Gastroesophageal sphincter (tissue), 4 donors: ENCODE measurements at regions not wholly inside any gene's neighbourhood (a gene's known extent, or its start where the extent isn't known, plus 50 kb on each side); places are given as distances from the start of the nearest gene placed in this dataset.

Experiments used
- ATAC-seq: fragments of 150-250 bp; one replicate; pipeline ENCODE4 v1.9.1; 2016; ENCODE audit warnings: mild to moderate bottlenecking, moderate library complexity
- H3K27ac ChIP-seq, 4 donors: fragments of 200-600 bp; sonication (generic) in 3 of 4; 1 replicate in 3 of 4; 2 replicates in 1 of 4; pipeline ENCODE4 v1.5.1; 2016 to 2019
- H3K27me3 ChIP-seq: fragments of 200-600 bp; sonication (generic); one replicate; pipeline ENCODE4 v1.5.1; 2019
- H3K36me3 ChIP-seq, 2 donors: fragments of 200-600 bp; sonication (generic); one replicate each; pipeline ENCODE4 v1.5.1; 2019; ENCODE audit warnings: control low read depth in 1 of 2
- H3K4me1 ChIP-seq, 3 donors: fragments of 200-600 bp; sonication (generic); 1 replicate in 2 of 3; 2 replicates in 1 of 3; pipeline ENCODE4 v1.5.1; 2016 to 2019; ENCODE audit warnings: control low read depth in 2 of 3
- H3K4me3 ChIP-seq, 2 donors: fragments of 200-600 bp; sonication (generic); one replicate each; pipeline ENCODE4 v1.5.1; 2019; ENCODE audit warnings: mild to moderate bottlenecking in 1 of 2, moderate library complexity in 1 of 2
- H3K9me3 ChIP-seq, 3 donors: fragments of 200-600 bp; sonication (generic); one replicate each; pipeline ENCODE4 v1.5.1; 2017 to 2019; ENCODE audit warnings: control low read depth in 2 of 3
- CTCF ChIP-seq, 4 experiments: fragments of 200-600 bp in 2 of 4; fragments of 450-650 bp in 2 of 4; sonication (generic) in 1 of 4; IDR thresholded peaks; one replicate each; pipeline ENCODE4 v1.5.1; 2017 to 2019; ENCODE audit warnings: antibody characterized with exemption in 4 of 4, mild to moderate bottlenecking in 2 of 4, moderate library complexity in 2 of 4
- EP300 ChIP-seq: sonication (generic); formaldehyde crosslinking; IDR thresholded peaks from one replicate; pipeline ENCODE4 v1.6.1; 2017; ENCODE audit warnings: antibody characterized with exemption, mild to moderate bottlenecking
- POLR2A ChIP-seq, 2 donors: fragments of 450-650 bp; IDR thresholded peaks; one replicate each; pipeline ENCODE4 v1.6.1; 2017; ENCODE audit warnings: antibody characterized with exemption in 2 of 2, mild to moderate bottlenecking in 2 of 2, moderate library complexity in 1 of 2
- POLR2AphosphoS5 ChIP-seq: sonication (generic); formaldehyde crosslinking; IDR thresholded peaks from one replicate; pipeline ENCODE4 v1.6.1; 2017; ENCODE audit warnings: antibody characterized with exemption
- WGBS, 2 donors: methylation state at CpG; one replicate each; pipeline ENCODE4 v1.1.5; 2018; ENCODE audit warnings: low coverage in 1 of 2; 5-methylcytosine and 5-hydroxymethylcytosine counted together

DNA sequence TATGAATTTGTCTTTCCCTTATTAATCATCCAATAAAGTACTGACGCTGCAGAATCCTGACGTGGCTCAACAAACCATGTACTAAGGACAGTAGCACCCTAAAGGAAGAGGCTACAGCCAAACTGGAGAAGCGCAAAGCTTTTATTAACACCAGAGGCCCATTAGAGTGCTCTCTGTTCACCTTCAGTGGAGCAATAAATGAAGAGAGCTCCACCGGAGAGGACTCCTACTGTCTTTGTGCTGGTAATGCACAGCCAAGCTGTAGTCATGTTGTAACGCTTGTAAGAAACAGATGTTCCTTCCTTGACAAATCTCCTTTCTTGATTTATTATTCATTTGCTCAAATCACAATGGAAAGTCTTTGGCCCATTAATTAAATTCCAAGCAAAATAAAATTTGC is 220.7 kb upstream of the RRP15 start:
- no peak overlapping the region for H3K27ac ChIP-seq
- H3K4me1 ChIP-seq, result no peaks in the 10 kb centered on the region
- no peaks in the 10 kb centered on the region for H3K27me3 ChIP-seq
- no peak for ATAC-seq
- no peak overlapping the region for H3K4me3 ChIP-seq
- TF ChIP-seq POLR2A (IDR thresholded peaks at IDR 0.05) (no peak), POLR2AphosphoS5 (no peak), EP300 (no peak)
- H3K36me3 ChIP-seq, result no peaks in the 10 kb centered on the region
- H3K9me3 ChIP-seq, result no peaks in the 10 kb centered on the region
- 66 to 89% methylated on average over 5 of the region's 5 CpGs for WGBS, 2 donors

GRCh38 chr1:218066332-218066731 is 218.8 kb upstream of the RRP15 start:
- Histone ChIP-seq H3K9me3 (no peaks in the 10 kb centered on the region), H3K36me3 (no peaks in the 10 kb centered on the region), H3K27me3 (no peaks in the 10 kb centered on the region), H3K4me3 (no peak overlapping the region), H3K27ac (no peak overlapping the region), H3K4me1 (no peaks in the 10 kb centered on the region)
- 74 to 80% methylated on average over 3 of the region's 3 CpGs for WGBS, 2 donors
- TF ChIP-seq EP300, result no peak
- no peak for TF ChIP-seq POLR2AphosphoS5
- no peak for TF ChIP-seq POLR2A (IDR thresholded peaks at IDR 0.05)
- no peak for TF ChIP-seq CTCF (IDR thresholded peaks at IDR 0.05)
- ATAC-seq, result no peak

DNA sequence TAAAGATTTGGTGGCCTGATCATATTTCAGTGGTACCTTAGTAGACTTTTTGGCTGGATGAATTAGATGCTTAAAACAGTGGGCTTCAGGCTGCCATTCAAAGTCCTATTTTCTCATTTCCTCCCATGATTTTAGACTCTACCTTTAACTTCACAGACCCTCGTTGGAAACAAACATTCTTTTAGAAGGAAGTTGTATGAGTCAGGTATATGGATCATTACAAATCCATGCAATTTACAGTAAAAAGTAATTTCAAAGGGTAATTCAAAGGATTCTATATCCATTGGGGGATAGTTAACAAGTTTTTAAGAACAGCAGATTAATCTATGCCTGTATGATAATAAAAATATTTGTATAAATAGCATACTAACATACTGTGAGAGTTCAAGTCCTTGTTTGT is 216.9 kb upstream of the RRP15 start:
- Histone ChIP-seq H3K4me3 (no peak overlapping the region), H3K4me1 (no peaks in the 10 kb centered on the region), H3K9me3 (no peaks in the 10 kb centered on the region), H3K27me3 (no peaks in the 10 kb centered on the region), H3K36me3 (no peaks in the 10 kb centered on the region), H3K27ac (no peak overlapping the region)
- 53 to 75% methylated on average over 1 of the region's 1 CpG for WGBS, 2 donors
- ATAC-seq, result no peak
- TF ChIP-seq CTCF (IDR thresholded peaks at IDR 0.05), result no peak
- TF ChIP-seq EP300, result no peak
- TF ChIP-seq POLR2A (IDR thresholded peaks at IDR 0.05), result no peak
- no peak for TF ChIP-seq POLR2AphosphoS5

DNA sequence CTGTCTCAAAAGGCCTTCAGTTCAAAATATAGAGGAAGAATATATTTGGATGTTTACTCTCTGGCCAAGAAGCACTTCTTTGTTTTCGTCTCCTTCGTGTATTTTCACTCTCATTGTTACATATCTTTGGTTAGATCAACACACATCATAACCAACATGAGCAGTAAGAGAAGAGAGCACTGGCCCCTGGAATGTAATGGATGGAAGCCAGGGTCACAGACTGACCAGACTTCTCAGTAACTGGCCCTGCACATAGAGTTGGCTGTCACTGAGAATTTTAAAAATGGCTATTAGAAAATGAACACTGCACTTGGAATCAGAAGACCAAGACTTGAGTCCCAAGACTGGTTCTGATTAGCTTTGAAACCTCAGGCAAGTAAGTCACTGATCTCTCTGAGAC is 215.9 kb upstream of the RRP15 start:
- 0 to 31% methylated on average over 1 to 2 of the region's 2 CpGs for WGBS, 2 donors
- Histone ChIP-seq H3K4me1 (no peaks in the 10 kb centered on the region), H3K27ac (no peak overlapping the region), H3K9me3 (no peaks in the 10 kb centered on the region), H3K27me3 (no peaks in the 10 kb centered on the region), H3K36me3 (no peaks in the 10 kb centered on the region), H3K4me3 (no peak overlapping the region)
- no peak for TF ChIP-seq POLR2A (IDR thresholded peaks at IDR 0.05)
- no peak for ATAC-seq

DNA sequence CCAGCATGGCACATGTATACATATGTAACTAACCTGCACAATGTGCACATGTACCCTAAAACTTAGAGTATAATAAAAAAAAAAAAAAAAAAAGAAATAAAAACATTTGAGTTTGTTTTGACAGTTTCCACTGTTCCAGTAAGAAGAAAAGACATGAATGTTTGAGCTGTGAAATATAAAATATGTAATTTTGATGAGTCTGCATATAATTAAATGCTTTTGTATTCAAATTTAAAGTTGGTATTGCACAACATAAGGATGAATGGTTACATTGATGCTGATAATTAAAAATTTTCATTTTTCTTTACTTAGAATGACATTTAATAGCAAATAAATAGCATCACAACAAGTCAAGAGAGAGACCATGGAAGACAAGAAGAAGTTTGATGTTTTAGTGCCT is 212.0 kb upstream of the RRP15 start:
- Histone ChIP-seq H3K4me1 (no peaks in the 10 kb centered on the region), H3K27ac (no peak overlapping the region), H3K9me3 (no peaks in the 10 kb centered on the region), H3K27me3 (no peaks in the 10 kb centered on the region), H3K36me3 (no peaks in the 10 kb centered on the region), H3K4me3 (no peak overlapping the region)
- TF ChIP-seq POLR2A (IDR thresholded peaks at IDR 0.05) (no peak), CTCF (IDR thresholded peaks at IDR 0.05) (no peak), EP300 (no peak), POLR2AphosphoS5 (no peak)
- ATAC-seq, result no peak

- ATAC-seq, result no peak
- Histone ChIP-seq H3K27ac (no peak overlapping the region), H3K4me3 (no peak overlapping the region), H3K9me3 (no peaks in the 10 kb centered on the region), H3K4me1 (no peaks in the 10 kb centered on the region), H3K36me3 (no peaks in the 10 kb centered on the region), H3K27me3 (no peaks in the 10 kb centered on the region)
- 71 to 73% methylated on average over 2 to 3 of the region's 3 CpGs for WGBS, 2 donors
- no peak for TF ChIP-seq POLR2A (IDR thresholded peaks at IDR 0.05)
- TF ChIP-seq CTCF (IDR thresholded peaks at IDR 0.05), result no peak
- no peak for TF ChIP-seq POLR2AphosphoS5
- no peak for TF ChIP-seq EP300
Observed at GRCh38 chr1:218078916-218079315, 206.2 kb upstream of the RRP15 start.
